Tibial nerve (tissue), 4 donors: ENCODE measurements at regions not wholly inside any gene's neighbourhood (a gene's known extent, or its start where the extent isn't known, plus 50 kb on each side); places are given as distances from the start of the nearest gene placed in this dataset.

Source experiments
- DNase-seq, 2 donors: peaks; one replicate each; pipeline ENCODE4 v3.0.0-alpha.2; 2019; ENCODE audit warnings: low spot score in 2 of 2
- H3K27ac ChIP-seq, 4 donors: fragments of 200-600 bp; sonication (generic) in 3 of 4; one replicate each; pipeline ENCODE4 v1.5.1; 2017 to 2019; ENCODE audit warnings: mild to moderate bottlenecking in 1 of 4
- H3K27me3 ChIP-seq, 2 donors: fragments of 200-600 bp; sonication (generic) in 1 of 2; one replicate each; pipeline versions ENCODE4 v1.5.1 to v1.6.0; 2017 to 2019
- H3K36me3 ChIP-seq, 3 donors: fragments of 200-600 bp; sonication (generic); one replicate each; pipeline ENCODE4 v1.5.1; 2018 to 2019
- H3K4me1 ChIP-seq, 4 donors: fragments of 200-600 bp; sonication (generic) in 3 of 4; one replicate each; pipeline ENCODE4 v1.5.1; 2017 to 2019
- H3K4me3 ChIP-seq, 4 donors: fragments of 200-600 bp; sonication (generic) in 3 of 4; one replicate each; pipeline ENCODE4 v1.5.1; 2017 to 2019; ENCODE audit warnings: mild to moderate bottlenecking in 1 of 4, moderate library complexity in 1 of 4
- H3K9me3 ChIP-seq, 4 donors: fragments of 200-600 bp; sonication (generic) in 3 of 4; one replicate each; pipeline ENCODE4 v1.5.1; 2017 to 2019
- CTCF ChIP-seq, 5 experiments: fragments of 200-600 bp in 3 of 5; fragments of 450-650 bp in 2 of 5; sonication (generic) in 3 of 5; IDR thresholded peaks; one replicate each; pipeline ENCODE4 v1.5.1; 2016 to 2019; ENCODE audit warnings: antibody characterized with exemption in 5 of 5, mild to moderate bottlenecking in 3 of 5, moderate library complexity in 2 of 5
- EP300 ChIP-seq, 2 donors: sonication (generic); formaldehyde crosslinking; IDR thresholded peaks; one replicate each; pipeline ENCODE4 v1.6.1; 2017; ENCODE audit warnings: antibody characterized with exemption in 2 of 2, mild to moderate bottlenecking in 1 of 2
- POLR2A ChIP-seq, 2 donors: fragments of 450-650 bp; IDR thresholded peaks; one replicate each; pipeline ENCODE4 v1.6.1; 2017; ENCODE audit warnings: antibody characterized with exemption in 2 of 2, mild to moderate bottlenecking in 2 of 2, moderate library complexity in 2 of 2
- WGBS, 2 donors: methylation state at CpG; one replicate each; pipeline ENCODE4 v1.1.5; 2018; 5-methylcytosine and 5-hydroxymethylcytosine counted together

- Histone ChIP-seq H3K4me3 (no peak overlapping the region), H3K36me3 (no peaks in the 10 kb centered on the region), H3K4me1 (no peaks in the 10 kb centered on the region), H3K27ac (no peak overlapping the region), H3K9me3 (no peaks in the 10 kb centered on the region), H3K27me3 (no peaks in the 10 kb centered on the region)
- TF ChIP-seq CTCF (IDR thresholded peaks at IDR 0.05) (no peak), EP300 (IDR thresholded peaks at IDR 0.05) (no peak), POLR2A (IDR thresholded peaks at IDR 0.05) (no peak)
- 81 to 84% methylated on average over 3 of the region's 3 CpGs for WGBS, 2 donors
- no peak for DNase-seq
Measured at GRCh38 chr5:8094304-8094703, 225.4 kb downstream of the MTRR start.

DNA sequence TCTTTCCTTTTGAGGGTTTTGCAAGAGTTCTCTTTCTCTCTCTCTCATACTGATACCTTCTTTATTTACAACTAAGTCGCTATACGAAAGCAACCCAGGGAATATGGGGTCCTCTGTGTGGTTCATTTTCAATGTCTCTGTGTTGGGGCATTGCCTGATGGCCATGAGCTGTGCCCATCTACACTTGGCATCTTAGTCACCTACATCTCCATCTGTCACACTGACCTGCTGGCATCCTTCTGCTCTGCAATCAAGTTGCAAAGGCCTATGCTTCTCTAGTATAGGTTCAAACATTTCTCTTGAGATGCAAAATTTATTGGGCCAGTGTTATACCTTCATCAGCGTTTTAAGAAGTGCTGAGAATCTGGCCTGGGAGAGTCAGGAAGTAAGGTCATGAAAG is 228.2 kb downstream of the MTRR start:
- Histone ChIP-seq H3K36me3 (no peaks in the 10 kb centered on the region), H3K27me3 (no peaks in the 10 kb centered on the region), H3K4me1 (no peaks in the 10 kb centered on the region), H3K9me3 (no peaks in the 10 kb centered on the region), H3K4me3 (no peak overlapping the region), H3K27ac (no peak overlapping the region)
- no peak for TF ChIP-seq EP300 (IDR thresholded peaks at IDR 0.05)
- no peak for TF ChIP-seq POLR2A (IDR thresholded peaks at IDR 0.05)
- TF ChIP-seq CTCF (IDR thresholded peaks at IDR 0.05), result no peak
- WGBS, 2 donors, result 84 to 88% methylated on average over 3 of the region's 3 CpGs
- no peak for DNase-seq

DNA sequence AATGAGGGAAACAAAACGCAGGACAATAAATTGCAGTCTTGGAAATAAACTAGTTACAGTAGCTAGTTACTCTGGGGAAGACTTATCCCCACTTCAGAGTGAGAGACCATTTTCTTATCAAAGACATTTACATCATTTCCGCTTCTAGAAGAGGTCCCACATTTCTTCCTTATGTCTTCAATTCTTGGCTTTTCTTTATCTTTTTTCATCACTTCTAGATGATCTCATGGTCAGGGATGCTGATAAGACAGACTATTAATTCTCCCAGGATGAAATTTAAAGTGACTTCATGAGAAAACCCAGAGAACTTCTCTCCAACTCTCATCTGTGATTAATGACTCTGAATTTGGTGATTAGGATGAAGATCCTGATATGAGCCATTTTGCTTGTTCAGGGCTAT is 229.1 kb downstream of the MTRR start:
- no peak for TF ChIP-seq CTCF (IDR thresholded peaks at IDR 0.05)
- no peak for TF ChIP-seq POLR2A (IDR thresholded peaks at IDR 0.05)
- DNase-seq, result no peak
- 64 to 67% methylated on average over 2 of the region's 2 CpGs for WGBS, 2 donors

GRCh38 chr5:8102714-8103113 is 233.8 kb downstream of the MTRR start:
- Histone ChIP-seq H3K27me3 (no peaks in the 10 kb centered on the region), H3K4me3 (no peak overlapping the region), H3K4me1 (no peaks in the 10 kb centered on the region), H3K36me3 (no peaks in the 10 kb centered on the region), H3K27ac (no peak overlapping the region), H3K9me3 (no peaks in the 10 kb centered on the region)
- TF ChIP-seq CTCF (IDR thresholded peaks at IDR 0.05), result no peak
- TF ChIP-seq POLR2A (IDR thresholded peaks at IDR 0.05), result no peak
- 78 to 85% methylated on average over 1 of the region's 1 CpG for WGBS, 2 donors
- DNase-seq, result no peak

More for the DNA sequence above, 229.1 kb downstream of the MTRR start:
- H3K36me3 ChIP-seq, result no peaks in the 10 kb centered on the region
- H3K27ac ChIP-seq, result no peak overlapping the region
- H3K9me3 ChIP-seq, result no peaks in the 10 kb centered on the region
- no peaks in the 10 kb centered on the region for H3K4me1 ChIP-seq
- no peaks in the 10 kb centered on the region for H3K27me3 ChIP-seq
- no peak overlapping the region for H3K4me3 ChIP-seq

GRCh38 chr5:8114597-8115266 is 245.8 kb downstream of the MTRR start:
- H3K27ac ChIP-seq, result no peak overlapping the region
- H3K4me1 ChIP-seq, result no peaks in the 10 kb centered on the region
- no peak for DNase-seq
- H3K4me3 ChIP-seq, result no peak overlapping the region
- TF ChIP-seq CTCF (IDR thresholded peaks at IDR 0.05), result no peak
- no peak for TF ChIP-seq POLR2A (IDR thresholded peaks at IDR 0.05)
- TF ChIP-seq EP300 (IDR thresholded peaks at IDR 0.05), result no peak
- no peaks in the 10 kb centered on the region for H3K9me3 ChIP-seq
- no peaks in the 10 kb centered on the region for H3K36me3 ChIP-seq
- H3K27me3 ChIP-seq, result no peaks in the 10 kb centered on the region
- 76 to 87% methylated on average over 3 of the region's 3 CpGs for WGBS, 2 donors
